Testis (tissue), 2 donors: ENCODE measurements at regions not wholly inside any gene's neighbourhood (a gene's known extent, or its start where the extent isn't known, plus 50 kb on each side); places are given as distances from the start of the nearest gene placed in this dataset.

Experiments used
- POLR2A ChIP-seq: fragments of 450-650 bp; IDR thresholded peaks from one replicate; pipeline ENCODE4 v1.6.1; 2017; ENCODE audit warnings: antibody characterized with exemption, mild to moderate bottlenecking, moderate library complexity
- TF ChIP-seq, protein P1 (sequence below), 3 experiments: fragments of 450-650 bp in 2 of 3; fragments of 200-600 bp in 1 of 3; sonication (generic) in 1 of 3; IDR thresholded peaks; one replicate each; pipeline ENCODE4 v1.5.1; 2016 to 2019; ENCODE audit warnings: antibody characterized with exemption in 3 of 3, mild to moderate bottlenecking in 2 of 3, moderate library complexity in 1 of 3

DNA sequence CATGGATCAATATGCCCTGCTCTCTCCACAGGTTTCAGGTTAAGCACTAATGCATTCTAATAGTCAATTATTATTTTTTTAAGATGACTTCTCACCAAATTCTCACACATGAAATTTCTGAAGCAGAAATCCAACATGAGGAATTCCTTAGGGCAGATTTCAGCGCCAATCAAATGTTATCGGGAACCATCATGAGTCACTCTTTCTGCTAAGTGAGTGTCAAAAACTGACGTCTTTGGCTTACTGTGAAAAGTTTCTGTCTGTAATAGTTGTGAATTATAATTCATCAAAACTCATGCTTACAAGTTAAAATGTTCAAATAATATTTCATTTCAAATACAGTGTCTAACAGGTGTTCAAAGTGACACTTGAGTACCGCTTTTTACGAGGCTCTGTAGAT lies 1038.6 kb downstream of the SOCS6 start:
- TF ChIP-seq, protein P1, sequence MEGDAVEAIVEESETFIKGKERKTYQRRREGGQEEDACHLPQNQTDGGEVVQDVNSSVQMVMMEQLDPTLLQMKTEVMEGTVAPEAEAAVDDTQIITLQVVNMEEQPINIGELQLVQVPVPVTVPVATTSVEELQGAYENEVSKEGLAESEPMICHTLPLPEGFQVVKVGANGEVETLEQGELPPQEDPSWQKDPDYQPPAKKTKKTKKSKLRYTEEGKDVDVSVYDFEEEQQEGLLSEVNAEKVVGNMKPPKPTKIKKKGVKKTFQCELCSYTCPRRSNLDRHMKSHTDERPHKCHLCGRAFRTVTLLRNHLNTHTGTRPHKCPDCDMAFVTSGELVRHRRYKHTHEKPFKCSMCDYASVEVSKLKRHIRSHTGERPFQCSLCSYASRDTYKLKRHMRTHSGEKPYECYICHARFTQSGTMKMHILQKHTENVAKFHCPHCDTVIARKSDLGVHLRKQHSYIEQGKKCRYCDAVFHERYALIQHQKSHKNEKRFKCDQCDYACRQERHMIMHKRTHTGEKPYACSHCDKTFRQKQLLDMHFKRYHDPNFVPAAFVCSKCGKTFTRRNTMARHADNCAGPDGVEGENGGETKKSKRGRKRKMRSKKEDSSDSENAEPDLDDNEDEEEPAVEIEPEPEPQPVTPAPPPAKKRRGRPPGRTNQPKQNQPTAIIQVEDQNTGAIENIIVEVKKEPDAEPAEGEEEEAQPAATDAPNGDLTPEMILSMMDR (IDR thresholded peaks at IDR 0.05): no peak
- TF ChIP-seq POLR2A: no peak
